CD4-positive, alpha-beta T cell treated with Interleukin-21 for 1 hour (primary cell): ENCODE measurements at regions not wholly inside any gene's neighbourhood (a gene's known extent, or its start where the extent isn't known, plus 50 kb on each side); places are given as distances from the start of the nearest gene placed in this dataset.

Source experiments
- DNase-seq: peaks from one replicate; pipeline ENCODE4 v3.0.0-alpha.2; 2020

DNA sequence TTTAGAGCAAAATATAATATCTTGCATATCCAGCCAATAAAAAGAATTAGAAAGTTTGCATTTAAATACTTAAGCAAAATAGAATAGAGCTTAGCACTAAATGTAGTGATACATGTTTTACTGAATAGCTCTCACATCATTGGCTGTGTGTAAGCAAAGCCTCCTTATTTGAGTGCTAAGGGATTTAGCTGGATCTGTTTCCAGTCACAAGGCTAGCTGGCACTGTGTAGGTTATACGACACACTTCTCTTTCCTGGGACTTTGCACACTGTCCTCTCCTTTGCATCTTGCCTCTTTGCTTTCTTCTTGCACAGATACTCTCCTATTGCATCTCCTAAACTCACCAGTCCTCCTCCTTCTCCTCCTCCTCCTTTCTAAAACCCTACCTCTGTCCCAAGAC is 423.8 kb downstream of the KLF5 start:
- DNase-seq = no peak

DNA sequence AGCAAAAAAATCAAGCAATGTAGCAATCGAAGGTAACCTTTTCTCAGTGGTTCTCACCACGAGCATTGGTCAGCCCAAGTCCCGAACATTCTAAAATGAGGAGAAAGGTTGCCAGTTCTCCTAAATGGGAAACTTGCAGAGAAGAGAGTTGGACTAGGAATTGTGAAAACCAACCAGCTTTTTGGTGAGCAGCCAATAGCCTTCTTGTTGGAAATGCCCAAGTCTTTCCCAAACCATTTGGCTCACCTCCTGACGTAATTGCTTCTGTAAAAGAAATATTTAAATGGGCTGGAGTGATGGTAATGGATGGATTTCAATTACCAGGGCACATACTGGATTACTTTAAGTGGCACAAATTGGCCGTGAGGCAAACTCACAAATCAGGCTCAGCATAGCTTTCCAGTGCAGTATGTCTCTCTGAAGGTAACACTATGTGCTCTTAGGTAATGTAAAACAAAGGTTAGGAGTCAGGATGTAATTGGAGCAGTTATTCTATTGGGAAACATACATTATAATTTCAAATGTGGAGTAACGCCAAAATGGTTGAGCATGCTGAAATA is 423.2 kb downstream of the KLF5 start:
- DNase-seq = no peak

DNA sequence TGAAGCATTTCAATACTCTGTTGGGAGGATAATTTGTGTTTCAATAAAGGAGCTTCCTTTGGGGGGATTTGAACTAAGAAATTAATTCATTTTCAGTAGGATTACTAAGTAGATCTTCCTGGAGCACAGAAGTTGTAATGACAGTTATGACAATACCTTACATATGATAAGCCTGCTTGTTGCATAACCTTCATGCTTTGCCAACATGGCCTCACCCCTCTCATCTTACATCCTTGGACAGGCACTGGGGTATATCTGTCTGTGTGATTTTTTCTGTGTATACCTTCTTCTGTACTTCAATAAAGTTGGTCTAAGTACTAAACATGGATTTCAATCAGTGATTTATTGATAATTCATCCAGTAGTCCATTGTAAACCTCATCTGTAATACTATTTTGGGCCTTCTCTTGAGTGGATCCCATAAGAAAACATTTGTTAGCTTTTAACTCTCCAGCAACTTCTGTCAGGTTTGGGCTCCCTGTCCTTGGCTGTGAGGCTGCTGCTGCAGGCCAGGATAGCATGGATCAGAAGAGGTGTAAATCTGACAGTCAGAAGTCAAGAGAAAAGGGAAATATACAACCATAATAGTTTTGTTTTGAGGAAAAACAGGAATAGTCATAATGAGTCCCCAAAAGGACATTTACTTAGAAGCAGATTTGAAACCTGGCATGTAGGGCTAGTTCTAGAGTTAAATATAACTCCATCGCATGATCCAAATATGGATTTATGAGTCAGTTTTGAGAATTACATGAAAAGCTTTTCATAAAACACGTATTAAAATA is 422.2 kb downstream of the KLF5 start:
- DNase-seq = no peak

DNA sequence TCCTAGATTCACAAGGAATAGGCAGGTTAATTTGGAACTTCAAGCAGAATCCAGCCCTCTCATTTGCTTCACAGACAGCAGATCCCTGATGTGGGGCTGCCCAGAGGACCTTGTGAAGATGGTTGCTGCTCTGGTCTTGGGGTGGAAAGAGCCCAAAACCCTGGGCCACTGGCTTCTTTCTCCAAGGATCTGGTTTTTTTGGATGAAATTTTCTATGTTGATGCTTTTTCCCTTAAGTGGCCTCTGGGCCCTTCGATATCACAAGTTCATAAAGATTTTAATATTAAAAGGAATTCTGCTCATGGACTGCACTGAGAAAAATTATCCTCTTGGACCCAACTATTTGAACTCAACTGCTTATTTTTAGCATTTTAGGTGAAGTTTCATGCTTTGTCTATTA is 421.1 kb downstream of the KLF5 start:
- no peak for DNase-seq

DNA sequence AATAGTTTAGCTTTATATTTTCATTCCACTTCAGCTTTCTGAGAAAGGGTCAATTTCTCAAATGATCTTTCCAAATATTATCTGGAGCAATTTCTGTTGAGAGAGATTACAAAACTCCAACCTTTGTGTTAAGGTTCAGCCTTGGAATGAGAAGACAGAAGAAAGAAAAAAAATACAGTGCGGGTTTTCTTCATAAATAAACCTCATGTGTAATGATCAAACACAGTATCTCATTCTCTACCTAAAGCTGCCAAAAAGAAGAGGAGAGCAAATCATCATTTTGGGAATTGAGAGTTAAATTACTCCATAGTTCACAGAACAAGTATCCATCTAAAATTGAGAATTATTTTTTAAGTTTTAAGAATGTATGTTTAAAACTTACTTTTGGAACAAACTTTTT is 420.5 kb downstream of the KLF5 start:
- DNase-seq = no peak

DNA sequence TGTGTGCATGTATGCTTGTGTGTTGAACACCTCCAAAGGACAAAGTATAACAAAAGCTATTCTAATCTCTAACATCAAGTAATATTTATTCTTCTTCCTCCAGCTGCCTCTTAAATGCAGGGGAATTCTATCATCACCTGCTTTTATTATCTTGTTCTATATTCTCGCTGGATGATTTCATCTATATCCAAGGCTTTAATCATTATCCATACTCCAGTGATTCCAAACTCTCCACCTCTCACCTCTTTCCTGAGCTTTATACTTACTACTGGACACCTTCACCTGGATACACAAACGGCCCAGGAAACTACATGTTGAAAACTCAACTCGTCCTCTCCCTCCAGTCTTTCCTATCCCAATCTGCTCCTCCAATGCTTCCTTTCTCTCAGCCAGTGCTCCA is 418.6 kb downstream of the KLF5 start:
- no peak for DNase-seq

DNA sequence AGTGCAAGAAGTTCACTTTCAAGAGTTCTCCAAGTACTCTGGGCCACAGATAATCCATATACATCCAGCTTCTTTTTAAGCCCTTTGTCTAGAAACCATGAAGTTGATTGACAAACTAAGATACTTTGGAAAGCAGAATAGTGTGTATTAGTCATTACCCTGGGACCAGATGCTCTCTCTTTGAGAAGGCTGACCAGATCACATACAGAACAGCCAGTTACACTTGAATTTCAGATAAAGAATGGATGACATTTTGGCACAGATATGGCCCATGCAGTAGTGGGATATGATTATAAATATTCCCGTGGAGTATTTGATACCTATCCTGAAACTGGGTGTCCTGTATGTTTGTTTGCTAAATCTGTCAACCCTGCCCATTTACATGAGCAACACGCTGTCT is 414.2 kb downstream of the KLF5 start:
- DNase-seq = no peak

DNA sequence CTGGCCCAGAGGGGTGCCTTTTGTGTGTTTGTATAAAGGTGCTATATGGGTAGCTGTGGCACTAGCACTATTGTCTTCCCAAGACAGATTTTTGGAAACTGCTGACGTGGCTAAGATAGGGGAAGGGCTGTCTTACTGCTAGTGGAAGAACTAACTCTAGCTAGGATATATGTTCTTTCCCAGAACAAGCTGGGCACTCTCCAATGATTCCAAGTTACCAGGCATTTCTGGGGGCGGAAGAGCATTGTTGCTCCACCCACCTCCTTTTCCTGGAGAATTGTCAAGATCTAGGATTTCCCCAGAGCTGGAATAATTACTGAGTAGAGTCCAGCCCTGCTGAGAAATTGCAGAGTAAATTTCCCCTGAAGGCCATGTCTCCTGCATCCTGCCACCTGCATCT is 408.3 kb downstream of the KLF5 start:
- DNase-seq = no peak

DNA sequence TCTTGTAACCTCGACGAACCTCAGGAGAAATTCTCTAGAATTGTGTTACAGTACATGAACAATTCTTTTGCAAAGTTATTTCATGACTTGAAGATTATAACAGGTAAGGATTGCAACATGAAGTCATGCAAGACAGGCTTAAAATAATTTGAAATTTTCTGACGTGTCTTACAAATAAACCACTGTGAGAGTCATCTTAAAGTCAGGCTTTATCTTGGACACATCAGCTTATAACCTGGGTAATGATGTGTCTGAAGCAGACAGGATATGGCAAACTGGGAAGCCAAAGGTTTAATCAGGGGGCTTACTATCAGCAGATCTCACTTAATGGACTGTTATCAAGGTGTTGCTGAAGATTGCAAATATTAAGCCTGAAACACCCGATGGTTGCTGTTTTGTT is 407.8 kb downstream of the KLF5 start:
- DNase-seq = no peak

DNA sequence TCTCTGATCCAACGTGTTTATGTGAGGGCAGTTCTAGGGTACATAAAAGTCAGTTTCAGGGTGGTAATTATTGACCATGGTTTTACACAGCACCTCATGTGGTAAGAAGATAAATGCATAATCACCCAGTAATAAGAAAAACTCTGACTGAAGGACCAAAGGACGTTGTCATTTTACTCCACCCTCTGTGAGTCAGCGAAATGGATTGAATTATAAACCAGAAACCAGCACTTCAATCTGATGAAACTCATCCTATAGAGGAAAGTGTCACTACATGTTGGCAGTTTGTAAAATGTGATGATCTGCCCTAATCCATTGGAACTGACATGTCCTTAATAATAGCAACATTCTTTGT is 406.8 kb downstream of the KLF5 start:
- no peak for DNase-seq

DNA sequence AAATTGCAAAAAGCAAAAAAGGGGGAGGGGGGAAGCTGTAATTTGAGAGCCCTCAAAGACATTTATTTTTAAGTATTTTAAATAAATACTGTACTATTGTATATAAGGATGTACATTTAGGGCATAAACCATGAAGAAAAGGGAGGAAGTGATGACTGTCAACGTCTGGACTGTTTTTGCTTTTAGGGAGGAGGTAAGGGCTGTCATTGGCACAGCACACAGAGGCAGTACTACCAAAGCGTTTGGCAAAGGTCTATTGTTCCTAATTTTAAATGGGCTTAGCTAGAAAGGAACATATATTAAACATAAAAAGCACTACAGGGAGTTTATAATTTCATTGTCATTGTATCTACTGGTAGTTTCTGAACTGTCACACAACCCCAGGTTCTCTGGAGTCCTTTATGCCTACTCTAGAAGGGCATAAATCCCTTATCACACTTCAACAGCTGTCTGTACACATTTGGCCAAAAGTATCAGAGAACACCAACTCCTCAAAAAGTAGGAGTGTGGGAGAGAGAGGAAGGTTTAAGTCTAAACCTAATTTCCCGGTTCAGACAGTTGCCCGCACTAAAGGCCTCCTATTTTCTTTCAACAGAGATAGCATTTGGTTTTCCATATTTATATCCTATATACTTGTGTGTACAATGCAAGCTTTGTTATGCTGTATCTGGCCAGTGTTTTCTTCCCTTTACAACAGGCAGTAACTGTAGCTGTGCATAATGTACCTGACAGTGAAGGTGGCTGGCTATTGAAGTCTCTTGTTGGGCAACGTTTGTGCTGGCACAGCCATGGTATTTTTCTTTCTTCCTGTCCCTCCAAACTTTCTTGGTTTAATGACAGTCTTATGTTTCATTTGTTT is 406.2 kb downstream of the KLF5 start:
- no peak for DNase-seq

DNA sequence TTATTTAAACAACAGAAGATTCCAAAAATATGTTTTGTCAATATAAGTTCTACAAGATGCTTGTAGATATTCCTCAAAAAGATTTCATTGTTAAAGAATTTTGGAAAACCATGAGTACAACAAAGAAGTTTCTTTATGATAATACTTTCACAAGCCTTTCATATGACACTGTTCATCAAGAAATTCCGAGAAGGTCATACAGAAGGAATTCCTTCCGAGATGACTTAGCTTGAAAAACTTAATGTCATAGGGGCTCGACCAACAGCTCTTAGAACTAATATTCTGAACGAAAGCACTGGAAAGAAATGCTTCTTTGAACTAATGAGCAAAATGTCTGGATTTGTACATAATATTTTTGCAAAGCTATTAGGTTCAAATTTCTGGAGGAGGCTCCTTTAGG is 403.4 kb downstream of the KLF5 start:
- DNase-seq = no peak

DNA sequence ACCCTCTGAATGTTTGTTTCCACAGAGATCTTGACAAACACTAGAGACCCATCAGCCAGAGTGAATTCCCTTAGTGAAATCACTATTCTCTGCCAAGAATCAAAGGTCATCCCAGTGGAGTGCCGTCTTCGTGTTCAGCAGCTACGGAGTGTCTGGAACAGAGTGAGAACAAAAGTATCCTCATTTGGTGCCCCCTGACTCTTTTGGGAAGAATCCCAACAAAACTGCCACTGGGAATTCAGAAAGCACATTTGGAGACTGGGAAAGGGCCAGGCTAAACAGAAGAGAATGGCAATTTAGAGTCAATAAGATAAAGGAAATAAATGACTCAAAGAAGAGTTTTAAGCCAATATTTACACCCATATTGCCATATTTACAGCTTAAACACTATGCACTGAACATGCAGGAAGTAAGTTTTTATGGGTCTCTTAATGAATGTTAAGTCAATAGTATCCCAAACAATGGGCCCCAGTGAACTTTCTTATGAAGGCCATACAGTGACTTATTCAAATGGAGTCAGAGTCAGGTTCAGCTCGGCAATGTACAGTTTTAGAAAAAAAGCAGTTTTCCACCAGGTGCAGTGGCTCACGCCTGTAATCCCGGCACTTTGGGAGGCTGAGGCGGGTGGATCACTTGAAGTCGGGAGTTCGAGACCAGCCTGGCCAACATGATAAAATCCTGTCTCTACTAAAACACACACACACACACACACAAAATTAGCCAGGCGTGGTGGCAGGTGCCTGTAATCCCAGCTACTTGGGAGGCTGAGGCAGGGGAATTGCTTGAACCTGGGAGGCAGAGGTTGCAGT is 392.6 kb downstream of the KLF5 start:
- no peak for DNase-seq

DNA sequence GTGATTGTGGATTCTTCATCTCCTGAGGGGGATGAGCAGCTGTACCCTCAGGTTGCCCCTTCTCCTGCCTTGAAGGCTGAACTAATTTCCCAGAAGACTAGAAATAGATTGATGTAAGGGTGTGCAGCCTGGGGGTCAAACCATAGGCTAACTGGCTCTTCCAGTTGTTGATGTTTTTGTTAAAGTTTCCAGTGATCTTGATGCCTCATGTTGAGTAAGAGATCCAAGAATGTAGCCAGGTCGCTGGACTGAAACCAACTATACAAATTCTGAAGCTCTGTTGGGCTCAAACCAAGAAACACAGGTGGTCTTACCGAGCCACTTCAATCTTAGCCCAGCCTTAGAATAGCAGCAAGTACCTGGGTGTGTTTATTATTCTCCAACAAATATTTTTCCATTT is 391.8 kb downstream of the KLF5 start:
- no peak for DNase-seq

DNA sequence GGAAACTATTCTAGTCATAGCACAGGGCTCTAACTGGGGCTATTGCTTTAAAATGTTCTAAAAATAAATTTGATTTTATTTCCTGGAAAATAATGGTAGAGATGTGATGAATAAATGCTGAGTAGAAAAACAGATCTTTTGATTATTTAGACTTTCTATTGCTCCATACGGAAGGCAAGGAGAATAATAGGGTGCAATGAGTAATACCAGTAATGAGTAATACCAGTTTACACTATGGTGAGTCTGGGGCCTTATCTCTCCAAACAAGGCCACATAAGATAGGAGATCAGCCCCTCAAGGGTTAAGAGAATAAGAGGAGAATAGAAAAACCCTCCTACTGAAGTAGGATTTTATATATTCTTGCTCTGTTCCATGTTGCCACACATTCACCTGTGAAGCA is 390.4 kb downstream of the KLF5 start:
- no peak for DNase-seq

DNA sequence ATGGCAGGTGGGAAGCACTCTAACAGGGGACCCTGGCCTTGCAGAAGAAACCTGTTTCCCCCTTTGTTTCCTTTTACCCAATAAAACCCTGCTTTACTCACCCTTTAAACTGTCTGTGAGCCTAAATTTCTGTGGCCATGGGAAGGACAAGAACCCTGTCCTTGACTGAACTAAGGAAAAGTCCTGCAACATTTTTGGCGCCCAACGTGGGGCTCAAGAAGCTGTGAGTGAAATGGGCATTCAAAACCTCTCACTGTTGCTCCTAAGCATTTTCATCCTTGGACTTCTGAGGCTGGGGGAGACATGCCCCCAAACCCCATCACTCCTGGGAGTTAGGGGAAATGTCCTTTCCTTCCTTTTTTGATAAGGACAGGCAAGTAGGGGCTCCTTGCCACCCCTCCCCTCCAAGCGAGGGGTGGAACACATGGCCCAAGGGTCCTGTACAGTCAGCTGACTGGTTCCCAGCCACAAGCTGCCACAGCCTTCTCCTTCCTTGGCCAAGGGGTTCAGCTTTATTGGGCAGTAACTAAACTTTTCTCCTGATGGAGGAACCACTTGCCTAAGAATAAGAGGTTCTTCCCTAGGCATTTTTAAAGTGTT is 381.6 kb downstream of the KLF5 start:
- no peak for DNase-seq

DNA sequence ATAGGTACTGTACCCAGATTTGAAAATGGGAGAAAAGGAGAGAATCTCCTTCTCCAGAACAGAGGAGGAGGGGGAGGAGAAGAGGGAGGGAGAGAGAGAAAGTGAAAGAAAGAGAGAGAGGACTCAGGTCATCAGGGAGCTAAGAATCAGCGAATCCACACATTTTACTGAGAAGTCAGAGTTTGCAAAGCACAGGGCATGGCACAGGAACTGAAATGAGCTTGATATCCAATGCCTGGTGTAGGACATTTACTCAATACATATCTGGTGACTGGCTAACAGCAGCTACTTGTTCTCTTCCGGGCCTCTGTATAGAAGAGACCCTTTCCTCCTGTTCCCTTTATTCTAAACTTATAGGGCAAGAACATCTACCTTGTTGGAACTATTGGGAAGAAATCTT is 375.1 kb downstream of the KLF5 start:
- no peak for DNase-seq

DNA sequence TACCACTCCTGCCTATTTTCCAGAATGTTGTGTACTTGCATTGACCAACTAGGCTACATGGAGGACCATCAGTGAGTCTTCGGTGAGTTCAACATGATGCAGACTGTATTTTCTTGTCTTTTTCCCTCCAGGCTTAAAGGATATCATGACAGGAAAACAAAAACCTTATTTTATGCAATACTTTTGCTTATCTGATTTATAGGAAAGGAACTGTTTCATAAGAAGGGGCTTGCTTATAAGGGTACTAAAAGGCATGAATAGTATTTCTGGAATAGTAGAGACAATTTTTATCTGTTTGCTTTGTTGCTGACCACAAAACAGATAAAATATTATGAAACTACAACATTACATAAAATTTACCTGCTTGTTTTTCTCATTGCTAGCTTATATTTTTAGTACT is 374.7 kb downstream of the KLF5 start:
- DNase-seq = no peak

DNA sequence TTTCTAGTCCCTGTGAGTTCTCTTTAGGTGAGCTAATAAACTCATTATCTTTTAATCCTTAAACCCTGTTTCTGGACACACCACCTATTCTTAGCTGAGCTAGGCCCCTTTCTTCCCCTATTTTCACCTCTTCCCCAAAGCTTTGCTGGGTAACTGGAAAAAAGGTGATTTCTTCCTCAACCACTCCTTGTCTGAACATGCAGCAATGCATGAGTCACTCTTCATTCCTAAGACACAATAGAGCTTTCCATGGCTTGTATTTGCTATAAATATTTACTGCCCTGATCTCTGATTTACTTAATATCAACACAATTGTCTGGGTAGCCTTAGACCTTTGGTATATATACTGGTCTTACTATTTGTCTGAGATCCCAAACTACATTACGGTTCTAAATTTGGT is 370.9 kb downstream of the KLF5 start:
- DNase-seq = no peak

DNA sequence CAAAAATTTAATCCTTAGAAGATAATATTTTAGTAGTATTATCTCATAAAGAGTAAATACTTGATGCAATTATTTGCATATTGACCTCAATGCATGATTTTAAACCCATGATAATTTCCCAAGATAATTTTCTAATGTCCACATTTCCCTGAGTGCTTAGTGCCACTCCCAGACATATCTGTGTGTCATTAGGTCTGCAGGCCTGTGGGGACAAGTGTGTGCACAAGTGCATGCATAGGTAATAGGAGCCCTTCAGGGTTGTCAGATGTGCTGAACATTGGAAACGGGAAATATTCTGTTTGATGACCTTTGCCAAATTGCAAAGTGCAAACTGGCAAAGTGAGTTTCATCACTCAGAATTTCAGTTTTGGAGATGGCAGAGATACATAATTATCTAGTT is 369.9 kb downstream of the KLF5 start:
- no peak for DNase-seq

DNA sequence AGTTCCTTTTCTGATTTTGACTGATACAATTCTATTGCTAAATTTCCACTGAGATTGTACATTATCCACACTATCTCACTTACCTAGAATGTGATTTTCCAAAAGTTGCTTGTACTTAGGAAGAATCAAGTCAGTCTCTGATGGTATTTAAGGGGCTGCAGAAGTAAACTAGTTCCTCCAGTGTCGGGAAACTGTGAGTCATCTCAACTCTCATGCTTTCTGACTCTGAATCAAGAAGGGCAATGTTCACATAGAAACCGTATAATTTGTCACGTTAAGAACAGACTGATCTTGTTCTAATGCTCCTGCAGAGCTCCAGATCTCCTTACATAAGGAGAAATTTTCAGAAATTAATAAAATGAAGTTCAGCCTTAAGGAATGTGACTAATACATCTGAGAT is 369.3 kb downstream of the KLF5 start:
- no peak for DNase-seq

DNA sequence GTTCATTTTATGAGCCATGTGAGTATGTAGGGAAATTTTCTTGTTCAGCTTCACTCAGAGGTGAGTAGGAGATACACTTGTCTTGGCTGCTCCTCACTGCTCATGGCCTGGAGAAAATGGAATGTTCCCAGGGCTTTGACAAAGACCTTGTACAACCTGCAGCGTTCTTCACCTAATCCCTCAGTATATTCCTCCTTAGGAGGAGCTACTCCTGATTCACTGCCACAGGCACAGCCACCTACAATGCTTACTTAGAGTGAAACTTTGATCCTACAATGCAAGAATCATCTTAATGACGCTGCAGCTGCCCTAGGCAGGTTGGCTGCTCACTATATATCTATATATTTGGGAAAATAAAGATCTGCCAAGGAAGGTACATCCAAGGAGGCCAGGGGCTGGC is 364.2 kb downstream of the KLF5 start:
- DNase-seq = no peak

DNA sequence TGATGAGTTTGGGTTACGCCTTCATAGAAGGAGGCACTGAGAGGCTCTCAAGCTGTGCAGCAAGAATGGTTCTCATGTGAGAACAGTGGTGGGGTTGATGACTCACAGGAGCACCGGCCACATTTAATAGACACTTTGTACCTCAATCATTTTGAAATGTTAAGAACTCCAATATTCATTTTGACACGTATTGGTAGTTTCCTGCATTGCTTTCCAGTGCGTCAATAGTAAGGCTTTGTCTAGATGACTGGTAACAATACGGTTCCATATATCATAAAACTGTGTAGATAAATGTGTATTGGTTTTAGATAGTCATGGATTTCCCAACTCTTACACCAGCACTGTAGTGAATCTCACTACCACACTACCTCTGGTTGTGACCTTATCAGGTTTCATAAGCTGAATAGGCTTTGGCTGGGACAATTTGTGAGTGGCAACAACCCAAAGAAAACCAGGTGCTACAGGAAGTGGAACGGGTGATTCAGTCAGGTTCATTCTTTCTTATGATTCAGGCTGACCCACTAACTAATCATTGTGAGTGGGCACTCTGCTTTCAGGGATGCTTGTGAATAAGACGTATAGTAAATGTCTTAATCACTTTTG is 362.6 kb downstream of the KLF5 start:
- DNase-seq = no peak
